ENCODE measurements at regions not wholly inside any gene's neighbourhood (a gene's known extent, or its start where the extent isn't known, plus 50 kb on each side); places are given as distances from the start of the nearest gene placed in this dataset.

GRCh38 chr18:77762642-77763041 lies 513.0 kb downstream of the GALR1 start:
- TF ChIP-seq, protein P1, sequence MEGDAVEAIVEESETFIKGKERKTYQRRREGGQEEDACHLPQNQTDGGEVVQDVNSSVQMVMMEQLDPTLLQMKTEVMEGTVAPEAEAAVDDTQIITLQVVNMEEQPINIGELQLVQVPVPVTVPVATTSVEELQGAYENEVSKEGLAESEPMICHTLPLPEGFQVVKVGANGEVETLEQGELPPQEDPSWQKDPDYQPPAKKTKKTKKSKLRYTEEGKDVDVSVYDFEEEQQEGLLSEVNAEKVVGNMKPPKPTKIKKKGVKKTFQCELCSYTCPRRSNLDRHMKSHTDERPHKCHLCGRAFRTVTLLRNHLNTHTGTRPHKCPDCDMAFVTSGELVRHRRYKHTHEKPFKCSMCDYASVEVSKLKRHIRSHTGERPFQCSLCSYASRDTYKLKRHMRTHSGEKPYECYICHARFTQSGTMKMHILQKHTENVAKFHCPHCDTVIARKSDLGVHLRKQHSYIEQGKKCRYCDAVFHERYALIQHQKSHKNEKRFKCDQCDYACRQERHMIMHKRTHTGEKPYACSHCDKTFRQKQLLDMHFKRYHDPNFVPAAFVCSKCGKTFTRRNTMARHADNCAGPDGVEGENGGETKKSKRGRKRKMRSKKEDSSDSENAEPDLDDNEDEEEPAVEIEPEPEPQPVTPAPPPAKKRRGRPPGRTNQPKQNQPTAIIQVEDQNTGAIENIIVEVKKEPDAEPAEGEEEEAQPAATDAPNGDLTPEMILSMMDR (IDR thresholded peaks at IDR 0.05; ENCODE audit: low read depth, low read length), result no peak
- TF ChIP-seq EZH2phosphoT487 (IDR thresholded peaks at IDR 0.05; ENCODE audit: low read depth), result no peak
